GM12873 (cell line): ENCODE measurements at regions not wholly inside any gene's neighbourhood (a gene's known extent, or its start where the extent isn't known, plus 50 kb on each side); places are given as distances from the start of the nearest gene placed in this dataset.

Source experiments
- CTCF ChIP-seq: IDR thresholded peaks from 2 replicates; pipeline ENCODE4 v1.5.1; 2012; ENCODE audit warnings: low read depth, mild to moderate bottlenecking, moderate library complexity, low read length, control low read depth; ENCODE audit not compliant: insufficient read depth; ENCODE audit errors: missing control alignments

GRCh38 chr7:94298943-94299342 lies 95.8 kb upstream of the COL1A2 start:
- no peak for TF ChIP-seq CTCF

- no peak for TF ChIP-seq CTCF
These were observed 94.4 kb upstream of the COL1A2 start for GRCh38 chr7:94300176-94300835.

- TF ChIP-seq CTCF, result no peak
These were observed 93.6 kb upstream of the COL1A2 start for GRCh38 chr7:94301024-94301586.

GRCh38 chr7:94303118-94303517 lies 91.6 kb upstream of the COL1A2 start:
- TF ChIP-seq CTCF, result no peak

- no peak for TF ChIP-seq CTCF
These were observed 91.0 kb upstream of the COL1A2 start for GRCh38 chr7:94303695-94304094.

GRCh38 chr7:94304878-94305277 lies 89.8 kb upstream of the COL1A2 start:
- no peak for TF ChIP-seq CTCF

- TF ChIP-seq CTCF, result no peak
These were observed 88.9 kb upstream of the COL1A2 start for GRCh38 chr7:94305836-94306235.
